Neural progenitor cell (in vitro differentiated cells): ENCODE measurements at regions not wholly inside any gene's neighbourhood (a gene's known extent, or its start where the extent isn't known, plus 50 kb on each side); places are given as distances from the start of the nearest gene placed in this dataset.

Experiments used
- CTCF ChIP-seq: fragments of 200-600 bp; sonication (generic); IDR thresholded peaks from 2 replicates; pipeline ENCODE4 v1.5.1; 2017; ENCODE audit warnings: antibody characterized with exemption, mild to moderate bottlenecking
- EZH2 ChIP-seq: fragments of 200-600 bp; sonication (generic); IDR thresholded peaks from 2 replicates; pipeline ENCODE4 v1.6.1; 2017; ENCODE audit warnings: antibody characterized with exemption, mild to moderate bottlenecking, moderate library complexity
- EZH2phosphoT487 ChIP-seq: fragments of 200-600 bp; sonication (generic); IDR thresholded peaks from 2 replicates; pipeline ENCODE4 v1.6.1; 2017; ENCODE audit warnings: antibody characterized with exemption

- TF ChIP-seq EZH2phosphoT487 (no peak), CTCF (no peak), EZH2 (no peak)
These were observed 445.3 kb upstream of the ZEB2 start for GRCh38 chr2:144965172-144965571.
